Spleen (tissue), 11 donors: ENCODE measurements at regions not wholly inside any gene's neighbourhood (a gene's known extent, or its start where the extent isn't known, plus 50 kb on each side); places are given as distances from the start of the nearest gene placed in this dataset.

Source experiments
- DNase-seq: peaks from one replicate; pipeline ENCODE4 v3.0.0-alpha.2; 2020
- H3K27ac ChIP-seq, 8 donors: fragments of 200-600 bp; sonication (generic) in 7 of 8; 1 replicate in 4 of 8; 2 replicates in 4 of 8; pipeline versions ENCODE4 v1.5.0 to v1.8.0; 2016 to 2021; ENCODE audit warnings: inconsistent platforms in 4 of 8, mild to moderate bottlenecking in 4 of 8, moderate library complexity in 1 of 8
- H3K27me3 ChIP-seq, 7 donors: fragments of 200-600 bp; sonication (generic) in 6 of 7; replicated peaks in 1 of 7; 1 replicate in 4 of 7; 2 replicates in 3 of 7; pipeline versions ENCODE4 v1.5.0 to v1.8.0; 2016 to 2021; ENCODE audit warnings: inconsistent platforms in 3 of 7, mild to moderate bottlenecking in 1 of 7
- H3K36me3 ChIP-seq, 6 donors: fragments of 200-600 bp; sonication (generic) in 5 of 6; 1 replicate in 4 of 6; 2 replicates in 2 of 6; pipeline versions ENCODE4 v1.5.0 to v1.8.0; 2016 to 2021; ENCODE audit warnings: inconsistent platforms in 2 of 6
- H3K4me1 ChIP-seq, 6 donors: fragments of 200-600 bp; sonication (generic) in 5 of 6; 1 replicate in 3 of 6; 2 replicates in 3 of 6; pipeline versions ENCODE4 v1.5.0 to v1.8.0; 2016 to 2021; ENCODE audit warnings: inconsistent platforms in 3 of 6
- H3K4me3 ChIP-seq, 8 donors: fragments of 200-600 bp; sonication (generic) in 7 of 8; 1 replicate in 4 of 8; 2 replicates in 4 of 8; pipeline versions ENCODE4 v1.5.0 to v1.8.0; 2016 to 2021; ENCODE audit warnings: inconsistent platforms in 4 of 8, mild to moderate bottlenecking in 4 of 8, moderate library complexity in 2 of 8
- H3K9me3 ChIP-seq, 8 donors: fragments of 200-600 bp; sonication (generic) in 7 of 8; 1 replicate in 4 of 8; 2 replicates in 4 of 8; pipeline versions ENCODE4 v1.5.0 to v1.8.0; 2016 to 2021; ENCODE audit warnings: inconsistent platforms in 4 of 8
- POLR2A ChIP-seq, 3 donors: fragments of 450-650 bp; IDR thresholded peaks; one replicate each; pipeline ENCODE4 v1.5.1; 2017; ENCODE audit warnings: antibody characterized with exemption in 3 of 3, mild to moderate bottlenecking in 1 of 3
- POLR2AphosphoS5 ChIP-seq, 3 donors: sonication (generic); formaldehyde crosslinking; IDR thresholded peaks; one replicate each; pipeline ENCODE4 v1.5.1; 2017; ENCODE audit warnings: antibody characterized with exemption in 3 of 3
- WGBS, 5 donors: extraction: QIAGEN DNeasy Blood & Tissue Kit in 3 of 5; methylation state at CpG; one replicate each; pipeline versions ENCODE4 v1.1.5 to v1.1.7; 2013 to 2018; 5-methylcytosine and 5-hydroxymethylcytosine counted together
- intact Hi-C: fragments of 100-400 bp; cut with DNase I; formaldehyde crosslinking; loops from one replicate; pipeline ENCODE4 v1.15.0; 2023; ENCODE audit warnings: low total_unique reads
- TF ChIP-seq, protein P1 (sequence below), 11 experiments: fragments of 200-600 bp in 7 of 11; fragments of 450-650 bp in 4 of 11; sonication (generic) in 4 of 11; IDR thresholded peaks in 8 of 11; conservative IDR thresholded peaks in 3 of 11; 1 replicate in 7 of 11; 2 replicates in 4 of 11; pipeline versions ENCODE4 v1.4.0 to v1.8.0; 2016 to 2021; ENCODE audit warnings: antibody characterized with exemption in 11 of 11, inconsistent platforms in 4 of 11, mild to moderate bottlenecking in 1 of 11
- donor health status: healthy with polysubstance abuse.
- donor health status: DM: no; HTN: no; CAD: no; lungs with moderate emphysema.
- donor health status: DM: no; HTN: no; CAD: no.
- donor health status: Bipolar disorder and iron deficiency.
- donor health status: healthy.
- donor health status: DM: no; HTN: no; CAD: no.
- donor health status: DM: yes; HTN: yes; CAD: no.

DNA sequence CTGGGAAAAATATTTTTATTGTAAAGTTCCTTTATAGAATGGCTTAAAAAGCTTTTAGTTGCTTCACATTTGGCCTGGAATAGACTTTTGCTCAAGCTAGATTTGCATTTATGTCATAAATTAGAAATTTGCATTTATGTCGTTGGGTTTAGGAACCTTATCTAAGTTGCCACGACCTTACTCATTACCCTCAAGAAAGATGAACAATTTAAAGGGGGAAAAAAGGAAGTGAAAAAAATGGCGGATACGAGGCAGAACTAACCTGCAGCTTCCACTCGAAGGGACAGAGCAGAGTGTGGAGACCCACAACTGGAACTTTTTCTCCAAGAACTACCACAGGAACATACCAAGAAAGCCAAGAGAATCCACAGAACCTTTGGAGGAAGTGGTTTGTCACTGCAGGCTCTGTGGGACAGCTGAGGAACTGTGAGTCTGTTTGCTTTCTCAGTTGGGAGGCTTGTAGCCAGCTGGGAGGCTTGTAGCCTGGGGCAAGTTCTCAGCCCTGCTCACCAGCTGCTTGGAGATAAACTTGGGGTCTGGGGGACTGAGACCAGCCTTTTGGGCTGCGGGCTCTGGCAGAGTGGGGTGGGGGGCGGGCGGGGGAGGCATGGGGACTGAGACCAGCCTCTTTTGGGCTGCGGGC lies 349.9 kb upstream of the MEIS1 start:
- Histone ChIP-seq H3K4me1 (no peaks in the 10 kb centered on the region), H3K27ac (no peak overlapping the region), H3K36me3 (no peaks in the 10 kb centered on the region), H3K4me3 (no peak overlapping the region), H3K27me3 (no peaks in the 10 kb centered on the region), H3K9me3 (peaks cover 0 to 29% (median 5%) of the 10 kb centered on the region in 8 donors)
- no peak for DNase-seq
- intact Hi-C loops = no loop called here
- TF ChIP-seq POLR2AphosphoS5 (IDR thresholded peaks at IDR 0.05) (no peak), POLR2A (IDR thresholded peaks at IDR 0.05) (no peak)
- TF ChIP-seq, protein P1, sequence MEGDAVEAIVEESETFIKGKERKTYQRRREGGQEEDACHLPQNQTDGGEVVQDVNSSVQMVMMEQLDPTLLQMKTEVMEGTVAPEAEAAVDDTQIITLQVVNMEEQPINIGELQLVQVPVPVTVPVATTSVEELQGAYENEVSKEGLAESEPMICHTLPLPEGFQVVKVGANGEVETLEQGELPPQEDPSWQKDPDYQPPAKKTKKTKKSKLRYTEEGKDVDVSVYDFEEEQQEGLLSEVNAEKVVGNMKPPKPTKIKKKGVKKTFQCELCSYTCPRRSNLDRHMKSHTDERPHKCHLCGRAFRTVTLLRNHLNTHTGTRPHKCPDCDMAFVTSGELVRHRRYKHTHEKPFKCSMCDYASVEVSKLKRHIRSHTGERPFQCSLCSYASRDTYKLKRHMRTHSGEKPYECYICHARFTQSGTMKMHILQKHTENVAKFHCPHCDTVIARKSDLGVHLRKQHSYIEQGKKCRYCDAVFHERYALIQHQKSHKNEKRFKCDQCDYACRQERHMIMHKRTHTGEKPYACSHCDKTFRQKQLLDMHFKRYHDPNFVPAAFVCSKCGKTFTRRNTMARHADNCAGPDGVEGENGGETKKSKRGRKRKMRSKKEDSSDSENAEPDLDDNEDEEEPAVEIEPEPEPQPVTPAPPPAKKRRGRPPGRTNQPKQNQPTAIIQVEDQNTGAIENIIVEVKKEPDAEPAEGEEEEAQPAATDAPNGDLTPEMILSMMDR (IDR thresholded peaks at IDR 0.05 in 8 of 11, conservative IDR thresholded peaks at IDR 0.05 in 3 of 11) = no peak
- WGBS, 5 donors = 80 to 88% (median 85%) methylated on average over 7 to 9 of the region's 9 CpGs

DNA sequence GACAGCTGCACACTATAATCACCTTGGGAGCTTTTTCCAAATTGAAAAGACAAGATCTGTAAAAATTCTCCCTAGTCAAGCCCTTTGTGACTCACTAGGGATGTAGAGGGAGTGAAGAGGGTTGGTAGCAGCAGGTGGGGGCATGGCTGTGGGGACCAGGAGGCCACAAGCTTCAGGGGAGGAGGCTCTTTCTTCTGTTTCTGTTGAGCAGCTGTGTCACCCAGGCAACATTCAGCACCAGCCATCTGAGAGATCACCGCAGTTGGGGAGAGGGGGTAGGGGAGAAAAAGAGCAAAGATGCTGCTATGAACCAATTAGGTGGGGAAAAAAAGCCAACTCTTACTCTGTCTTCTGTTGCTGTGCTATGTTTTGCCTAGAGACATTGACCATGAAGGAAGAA lies 352.3 kb upstream of the MEIS1 start:
- no peaks in the 10 kb centered on the region for H3K4me1 ChIP-seq
- 75 to 100% (median 85%) methylated on average over 1 of the region's 1 CpG for WGBS, 5 donors

DNA sequence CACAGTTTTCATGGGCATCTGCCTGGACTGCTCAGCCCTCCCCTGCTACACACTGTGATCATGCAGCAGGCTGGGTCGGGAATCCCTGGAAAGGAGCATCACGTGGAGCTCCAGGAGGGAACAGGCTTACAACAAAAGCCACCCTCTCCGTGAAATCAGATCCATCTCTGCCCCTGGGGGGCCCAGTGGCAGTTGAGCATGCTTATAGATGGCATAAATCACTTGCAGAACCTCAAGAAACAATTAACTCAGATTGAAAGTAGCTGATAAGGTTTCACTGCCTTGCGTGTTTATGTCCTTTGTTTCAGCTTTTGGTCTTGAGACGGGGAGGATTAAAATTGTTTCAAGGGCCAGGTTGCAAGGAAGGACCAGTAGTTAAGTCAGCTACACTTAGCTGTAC lies 354.8 kb upstream of the MEIS1 start:
- intact Hi-C loops = no loop called here
- Histone ChIP-seq H3K36me3 (no peaks in the 10 kb centered on the region), H3K27me3 (no peaks in the 10 kb centered on the region), H3K27ac (no peak overlapping the region), H3K4me1 (peaks cover 0 to under 1% (median 0%) of the 10 kb centered on the region in 6 donors), H3K9me3 (no peaks in the 10 kb centered on the region), H3K4me3 (no peak overlapping the region)
- WGBS, 5 donors = 25 to 36% (median 32%) methylated on average over 3 to 5 of the region's 5 CpGs
- TF ChIP-seq POLR2AphosphoS5 (IDR thresholded peaks at IDR 0.05) (no peak), POLR2A (IDR thresholded peaks at IDR 0.05) (no peak)
- TF ChIP-seq, protein P1 (IDR thresholded peaks at IDR 0.05 in 8 of 11, conservative IDR thresholded peaks at IDR 0.05 in 3 of 11) = no peak
- DNase-seq = no peak

More for the DNA sequence above, 352.3 kb upstream of the MEIS1 start:
- intact Hi-C loops = no loop called here
- H3K36me3 ChIP-seq = no peaks in the 10 kb centered on the region
- no peak for DNase-seq
- no peak overlapping the region for H3K4me3 ChIP-seq
- H3K27ac ChIP-seq = no peak overlapping the region
- TF ChIP-seq, protein P1 (IDR thresholded peaks at IDR 0.05 in 8 of 11, conservative IDR thresholded peaks at IDR 0.05 in 3 of 11) = no peak
- TF ChIP-seq POLR2A (IDR thresholded peaks at IDR 0.05) = no peak
- no peak for TF ChIP-seq POLR2AphosphoS5 (IDR thresholded peaks at IDR 0.05)
- no peaks in the 10 kb centered on the region for H3K27me3 ChIP-seq
- peaks cover 0 to 23% (median 2%) of the 10 kb centered on the region in 8 donors for H3K9me3 ChIP-seq

DNA sequence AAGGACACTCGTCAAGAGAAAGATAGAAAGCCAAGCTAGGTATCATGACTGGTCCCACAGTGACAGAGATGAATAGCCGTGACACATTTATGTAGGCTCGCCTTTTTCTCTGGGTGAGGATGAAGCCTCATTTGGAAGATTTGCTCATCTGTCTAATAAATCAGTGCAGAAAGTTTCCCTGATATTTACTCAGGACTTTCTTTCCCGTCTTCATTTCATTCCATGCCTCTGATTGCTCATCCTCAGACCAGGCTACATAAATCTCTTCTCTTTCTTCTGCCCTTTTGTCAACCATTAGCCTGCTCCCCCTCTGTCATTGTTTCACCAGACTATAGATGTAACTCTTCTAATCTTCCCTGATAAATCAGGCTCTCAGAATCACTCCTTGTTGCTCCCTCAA lies 361.8 kb upstream of the MEIS1 start:
- intact Hi-C loops = no loop called here
- TF ChIP-seq, protein P1 (IDR thresholded peaks at IDR 0.05 in 8 of 11, conservative IDR thresholded peaks at IDR 0.05 in 3 of 11) = no peak
- no peak for TF ChIP-seq POLR2A (IDR thresholded peaks at IDR 0.05)
- TF ChIP-seq POLR2AphosphoS5 (IDR thresholded peaks at IDR 0.05) = no peak

More for the DNA sequence above, 361.8 kb upstream of the MEIS1 start:
- Histone ChIP-seq H3K27me3 (no peaks in the 10 kb centered on the region), H3K4me1 (peaks cover 0 to 4% (median 0%) of the 10 kb centered on the region in 6 donors), H3K4me3 (no peak overlapping the region), H3K27ac (no peak overlapping the region), H3K9me3 (no peaks in the 10 kb centered on the region), H3K36me3 (no peaks in the 10 kb centered on the region)
- 87 to 93% (median 89%) methylated on average over 4 of the region's 4 CpGs for WGBS, 5 donors
- DNase-seq = no peak
